ENCODE measurements at regions not wholly inside any gene's neighbourhood (a gene's known extent, or its start where the extent isn't known, plus 50 kb on each side); places are given as distances from the start of the nearest gene placed in this dataset.

GRCh38 chr4:62899646-62900364 is 1509.4 kb downstream of the TECRL start:
- Histone ChIP-seq H3K4me3 (ENCODE audit: low read length) (no peak overlapping the region), H3K9me3 (replicated peaks; ENCODE audit: control insufficient read depth, low read depth, low read length) (peaks cover 15% of the 10 kb centered on the region), H3K36me3 (ENCODE audit: control insufficient read depth, insufficient read depth, low read length) (no peaks in the 10 kb centered on the region), H3K4me1 (ENCODE audit: control insufficient read depth, insufficient read depth, low read length) (no peaks in the 10 kb centered on the region), H3K27me3 (ENCODE audit: control insufficient read depth, insufficient read depth, low read length) (no peaks in the 10 kb centered on the region), H3K27ac (ENCODE audit: low read length) (no peak overlapping the region)
- no peak for DNase-seq

DNA sequence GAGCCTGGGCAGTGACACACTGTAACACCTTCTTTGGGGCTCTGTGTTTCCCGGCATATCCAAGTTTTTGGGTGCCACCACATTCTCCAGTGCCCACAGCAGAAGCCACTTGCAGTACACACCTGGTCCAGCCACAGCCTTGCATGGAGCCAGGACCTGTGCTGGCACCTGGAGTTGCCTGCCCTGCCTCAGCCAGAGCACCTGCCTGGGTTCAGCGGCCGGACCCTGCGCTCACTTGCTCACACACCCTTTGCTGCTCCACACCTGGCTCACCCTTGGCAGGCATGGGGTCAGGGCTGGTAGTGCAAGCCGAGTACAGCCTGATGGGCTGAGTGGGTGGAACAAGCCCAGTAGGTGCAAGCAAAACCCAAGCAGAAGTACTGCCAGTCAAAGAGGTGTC is 1511.1 kb downstream of the TECRL start:
- no peak overlapping the region for H3K4me3 ChIP-seq (ENCODE audit: low read length)
- no peak for DNase-seq
- no peaks in the 10 kb centered on the region for H3K36me3 ChIP-seq (ENCODE audit: control insufficient read depth, insufficient read depth, low read length)
- no peak overlapping the region for H3K27ac ChIP-seq (ENCODE audit: low read length)
- peaks cover 15% of the 10 kb centered on the region for H3K9me3 ChIP-seq (replicated peaks; ENCODE audit: control insufficient read depth, low read depth, low read length)
- H3K4me1 ChIP-seq (ENCODE audit: control insufficient read depth, insufficient read depth, low read length): no peaks in the 10 kb centered on the region
- no peaks in the 10 kb centered on the region for H3K27me3 ChIP-seq (ENCODE audit: control insufficient read depth, insufficient read depth, low read length)
- WGBS (ENCODE audit: insufficient coverage): 80% methylated on average over 2 of the region's 5 CpGs

DNA sequence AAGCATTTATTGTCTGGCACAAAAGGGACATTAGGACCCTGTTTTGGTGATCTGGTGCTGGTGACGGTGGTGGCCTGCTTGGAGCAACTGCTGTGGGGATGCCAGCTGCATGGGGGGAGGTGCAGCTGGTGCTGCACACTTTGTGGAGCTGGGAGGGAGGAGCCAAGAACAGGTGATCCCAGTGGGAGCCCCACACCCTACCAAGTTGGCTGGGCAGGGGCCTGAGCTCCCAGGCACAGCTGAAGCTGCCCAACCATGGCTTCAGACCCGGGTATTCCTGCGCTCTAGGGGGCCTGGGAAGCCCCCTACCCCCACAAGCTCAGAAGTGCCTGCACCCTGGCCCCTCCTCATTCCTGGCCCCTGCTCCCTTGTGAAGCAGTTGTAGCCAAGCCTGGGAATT is 1512.5 kb downstream of the TECRL start:
- Histone ChIP-seq H3K36me3 (ENCODE audit: control insufficient read depth, insufficient read depth, low read length) (no peaks in the 10 kb centered on the region), H3K9me3 (replicated peaks; ENCODE audit: control insufficient read depth, low read depth, low read length) (peaks cover 15% of the 10 kb centered on the region), H3K27ac (ENCODE audit: low read length) (no peak overlapping the region), H3K4me3 (ENCODE audit: low read length) (no peak overlapping the region), H3K4me1 (ENCODE audit: control insufficient read depth, insufficient read depth, low read length) (no peaks in the 10 kb centered on the region), H3K27me3 (ENCODE audit: control insufficient read depth, insufficient read depth, low read length) (no peaks in the 10 kb centered on the region)
- WGBS (ENCODE audit: insufficient coverage): 72% methylated on average over 3 of the region's 3 CpGs
- DNase-seq: no peak

DNA sequence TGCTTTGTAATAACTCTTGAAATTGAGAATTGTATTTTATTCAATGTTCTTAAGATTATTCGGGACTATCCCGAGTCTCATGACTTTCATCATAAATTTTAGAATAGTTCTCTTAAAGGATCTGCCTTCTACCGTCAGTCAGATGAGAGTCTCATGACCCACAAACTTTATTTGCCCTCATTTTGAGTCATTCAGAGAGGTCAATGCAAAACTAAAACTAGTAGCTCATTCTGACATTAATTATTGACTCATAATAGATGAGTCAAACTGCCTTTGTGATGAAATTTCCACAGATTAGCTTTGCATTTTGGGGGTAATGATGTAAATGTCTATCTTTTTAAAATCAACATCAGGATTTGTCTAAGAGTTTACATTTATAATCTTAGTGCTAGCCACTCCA is 1527.3 kb downstream of the TECRL start:
- Histone ChIP-seq H3K4me3 (ENCODE audit: low read length) (no peak overlapping the region), H3K36me3 (ENCODE audit: control insufficient read depth, insufficient read depth, low read length) (no peaks in the 10 kb centered on the region), H3K27me3 (ENCODE audit: control insufficient read depth, insufficient read depth, low read length) (no peaks in the 10 kb centered on the region), H3K9me3 (replicated peaks; ENCODE audit: control insufficient read depth, low read depth, low read length) (no peaks in the 10 kb centered on the region), H3K27ac (ENCODE audit: low read length) (no peak overlapping the region), H3K4me1 (ENCODE audit: control insufficient read depth, insufficient read depth, low read length) (no peaks in the 10 kb centered on the region)
- WGBS (ENCODE audit: insufficient coverage): no CpG with 5 or more reads among the region's 3 CpGs
- DNase-seq: no peak

DNA sequence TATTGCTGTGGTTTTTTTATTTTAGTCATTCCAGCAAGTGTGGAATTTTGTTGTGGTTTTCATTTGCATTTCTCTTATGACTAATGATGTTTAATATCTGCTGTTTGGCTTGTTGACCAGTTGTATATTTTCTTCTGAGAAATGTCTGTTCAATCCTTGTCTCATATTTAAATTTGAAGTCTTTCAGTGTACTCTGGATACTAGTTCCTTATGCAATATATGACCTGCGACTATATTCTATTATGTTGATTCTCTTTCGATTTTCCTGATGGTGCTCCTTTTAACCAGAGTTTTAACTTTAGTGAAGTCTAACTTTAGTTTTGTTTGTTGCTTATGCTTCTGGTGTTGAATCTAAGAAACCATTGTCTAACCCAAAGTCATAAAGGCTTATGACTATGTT is 1528.0 kb downstream of the TECRL start:
- Histone ChIP-seq H3K36me3 (ENCODE audit: control insufficient read depth, insufficient read depth, low read length) (no peaks in the 10 kb centered on the region), H3K27ac (ENCODE audit: low read length) (no peak overlapping the region), H3K4me3 (ENCODE audit: low read length) (no peak overlapping the region), H3K27me3 (ENCODE audit: control insufficient read depth, insufficient read depth, low read length) (no peaks in the 10 kb centered on the region), H3K9me3 (replicated peaks; ENCODE audit: control insufficient read depth, low read depth, low read length) (no peaks in the 10 kb centered on the region), H3K4me1 (ENCODE audit: control insufficient read depth, insufficient read depth, low read length) (no peaks in the 10 kb centered on the region)
- no peak for DNase-seq
- no CpG with 5 or more reads among the region's 2 CpGs for WGBS (ENCODE audit: insufficient coverage)

- DNase-seq: no peak
- no peaks in the 10 kb centered on the region for H3K27me3 ChIP-seq (ENCODE audit: control insufficient read depth, insufficient read depth, low read length)
- H3K9me3 ChIP-seq (replicated peaks; ENCODE audit: control insufficient read depth, low read depth, low read length): no peaks in the 10 kb centered on the region
- H3K27ac ChIP-seq (ENCODE audit: low read length): no peak overlapping the region
- WGBS (ENCODE audit: insufficient coverage): no CpG with 5 or more reads among the region's 3 CpGs
- H3K4me1 ChIP-seq (ENCODE audit: control insufficient read depth, insufficient read depth, low read length): no peaks in the 10 kb centered on the region
- H3K4me3 ChIP-seq (ENCODE audit: low read length): no peak overlapping the region
- H3K36me3 ChIP-seq (ENCODE audit: control insufficient read depth, insufficient read depth, low read length): no peaks in the 10 kb centered on the region
These were observed 1536.4 kb downstream of the TECRL start for GRCh38 chr4:62872856-62873255.

DNA sequence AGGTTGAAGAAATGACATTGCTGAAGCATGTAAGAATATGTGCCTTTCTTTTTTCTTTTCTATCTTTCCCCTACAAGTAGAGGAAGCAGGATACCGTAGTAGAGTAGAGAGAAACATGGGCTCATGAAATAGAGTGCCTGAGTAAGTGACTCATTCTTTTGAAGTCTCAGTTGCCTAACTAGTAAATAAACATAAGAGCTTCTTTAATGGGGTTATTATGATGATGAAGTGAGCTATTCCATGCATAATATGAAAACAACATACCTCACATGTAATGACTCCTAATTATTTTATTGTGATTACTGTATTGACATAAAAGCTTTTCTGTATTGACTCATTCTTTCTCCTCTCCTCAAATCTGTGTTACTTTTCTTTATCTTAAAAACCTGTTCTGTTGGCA is 1538.2 kb downstream of the TECRL start:
- no peaks in the 10 kb centered on the region for H3K9me3 ChIP-seq (replicated peaks; ENCODE audit: control insufficient read depth, low read depth, low read length)
- WGBS (ENCODE audit: insufficient coverage): no CpG with 5 or more reads among the region's 1 CpG

GRCh38 chr4:62870451-62870850 is 1538.8 kb downstream of the TECRL start:
- Histone ChIP-seq H3K4me3 (ENCODE audit: low read length) (no peak overlapping the region), H3K27ac (ENCODE audit: low read length) (no peak overlapping the region), H3K36me3 (ENCODE audit: control insufficient read depth, insufficient read depth, low read length) (no peaks in the 10 kb centered on the region), H3K27me3 (ENCODE audit: control insufficient read depth, insufficient read depth, low read length) (no peaks in the 10 kb centered on the region), H3K9me3 (replicated peaks; ENCODE audit: control insufficient read depth, low read depth, low read length) (no peaks in the 10 kb centered on the region), H3K4me1 (ENCODE audit: control insufficient read depth, insufficient read depth, low read length) (no peaks in the 10 kb centered on the region)
- DNase-seq: no peak
- WGBS (ENCODE audit: insufficient coverage): no CpG with 5 or more reads among the region's 3 CpGs

More for the DNA sequence above, 1538.2 kb downstream of the TECRL start:
- no peaks in the 10 kb centered on the region for H3K36me3 ChIP-seq (ENCODE audit: control insufficient read depth, insufficient read depth, low read length)
- H3K4me1 ChIP-seq (ENCODE audit: control insufficient read depth, insufficient read depth, low read length): no peaks in the 10 kb centered on the region
- no peaks in the 10 kb centered on the region for H3K27me3 ChIP-seq (ENCODE audit: control insufficient read depth, insufficient read depth, low read length)
- no peak overlapping the region for H3K4me3 ChIP-seq (ENCODE audit: low read length)
- H3K27ac ChIP-seq (ENCODE audit: low read length): no peak overlapping the region
- DNase-seq: no peak

- DNase-seq: no peak
- no peaks in the 10 kb centered on the region for H3K27me3 ChIP-seq (ENCODE audit: control insufficient read depth, insufficient read depth, low read length)
- no peaks in the 10 kb centered on the region for H3K4me1 ChIP-seq (ENCODE audit: control insufficient read depth, insufficient read depth, low read length)
- no peak overlapping the region for H3K27ac ChIP-seq (ENCODE audit: low read length)
- no peaks in the 10 kb centered on the region for H3K36me3 ChIP-seq (ENCODE audit: control insufficient read depth, insufficient read depth, low read length)
- H3K9me3 ChIP-seq (replicated peaks; ENCODE audit: control insufficient read depth, low read depth, low read length): no peaks in the 10 kb centered on the region
- no CpG with 5 or more reads among the region's 3 CpGs for WGBS (ENCODE audit: insufficient coverage)
- no peak overlapping the region for H3K4me3 ChIP-seq (ENCODE audit: low read length)
These were observed 1544.0 kb downstream of the TECRL start for GRCh38 chr4:62865261-62865660.

DNA sequence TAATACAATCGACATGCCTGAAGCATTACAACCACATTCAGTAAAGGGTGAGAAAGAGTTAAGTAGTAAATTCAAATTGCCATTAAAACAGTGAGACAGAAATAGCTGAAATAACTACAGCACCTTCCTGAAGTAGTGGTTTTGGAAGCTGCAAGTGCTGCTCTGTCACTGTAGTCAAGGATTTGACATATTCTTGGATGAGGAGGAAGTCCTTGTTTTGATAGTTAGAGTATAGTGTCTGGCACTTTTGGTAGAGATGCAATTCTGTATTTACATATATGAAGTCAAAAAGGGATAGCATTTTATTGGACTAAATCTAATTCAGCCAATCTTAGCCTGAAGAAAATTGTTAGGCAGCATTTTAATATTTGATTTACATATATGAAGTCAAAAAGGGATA is 1559.6 kb downstream of the TECRL start:
- WGBS (ENCODE audit: insufficient coverage): no CpG with 5 or more reads among the region's 1 CpG
- Histone ChIP-seq H3K36me3 (ENCODE audit: control insufficient read depth, insufficient read depth, low read length) (no peaks in the 10 kb centered on the region), H3K4me1 (ENCODE audit: control insufficient read depth, insufficient read depth, low read length) (no peaks in the 10 kb centered on the region), H3K9me3 (replicated peaks; ENCODE audit: control insufficient read depth, low read depth, low read length) (no peaks in the 10 kb centered on the region), H3K4me3 (ENCODE audit: low read length) (no peak overlapping the region), H3K27ac (ENCODE audit: low read length) (no peak overlapping the region), H3K27me3 (ENCODE audit: control insufficient read depth, insufficient read depth, low read length) (no peaks in the 10 kb centered on the region)
- DNase-seq: no peak

DNA sequence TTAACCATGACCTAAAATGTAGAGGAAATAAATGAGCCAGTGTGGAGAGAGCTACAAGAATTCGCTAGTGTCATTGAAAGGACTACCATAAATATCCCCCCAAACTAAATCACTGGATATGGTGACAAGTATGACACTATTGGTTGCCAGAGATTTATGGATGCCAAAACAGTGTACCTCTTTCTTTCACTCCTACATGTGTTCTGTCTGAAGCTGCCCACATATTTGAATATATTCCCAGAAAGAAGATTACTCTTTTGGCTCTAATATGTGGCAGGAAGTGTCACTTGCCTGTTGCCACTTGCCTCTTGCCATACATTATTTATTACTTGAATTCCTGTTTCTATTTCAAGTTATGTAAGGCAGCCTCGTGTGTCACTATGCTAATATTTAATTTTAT is 1573.6 kb downstream of the TECRL start:
- Histone ChIP-seq H3K4me1 (ENCODE audit: control insufficient read depth, insufficient read depth, low read length) (no peaks in the 10 kb centered on the region), H3K27me3 (ENCODE audit: control insufficient read depth, insufficient read depth, low read length) (no peaks in the 10 kb centered on the region)
- WGBS (ENCODE audit: insufficient coverage): no CpG with 5 or more reads among the region's 2 CpGs

More for the DNA sequence above, 1573.6 kb downstream of the TECRL start:
- Histone ChIP-seq H3K27ac (ENCODE audit: low read length) (no peak overlapping the region), H3K9me3 (replicated peaks; ENCODE audit: control insufficient read depth, low read depth, low read length) (no peaks in the 10 kb centered on the region), H3K4me3 (ENCODE audit: low read length) (no peak overlapping the region), H3K36me3 (ENCODE audit: control insufficient read depth, insufficient read depth, low read length) (no peaks in the 10 kb centered on the region)
- no peak for DNase-seq

Data from muscle of leg (tissue), 3 donors.